H9 (cell line): ENCODE measurements at regions not wholly inside any gene's neighbourhood (a gene's known extent, or its start where the extent isn't known, plus 50 kb on each side); places are given as distances from the start of the nearest gene placed in this dataset.

Experiments used
- DNase-seq: peaks from one replicate; pipeline ENCODE4 v3.0.0-alpha.2; 2017
- H2AFZ ChIP-seq: one replicate; pipeline ENCODE4 v1.6.1; 2013; ENCODE audit warnings: mild to moderate bottlenecking, low read length, control low read depth, moderate library complexity
- H2AK5ac ChIP-seq: 2 replicates; pipeline ENCODE4 v1.6.1; 2013; ENCODE audit warnings: low read length, control low read depth, mixed read lengths; ENCODE audit not compliant: insufficient read length
- H2BK120ac ChIP-seq: one replicate; pipeline ENCODE4 v1.6.1; 2013; ENCODE audit warnings: low read depth, mild to moderate bottlenecking, low read length, control low read depth, inconsistent platforms; ENCODE audit not compliant: poor library complexity, severe bottlenecking
- H2BK12ac ChIP-seq: 2 replicates; pipeline ENCODE4 v1.6.1; 2013; ENCODE audit warnings: low read length, control low read depth, mixed read lengths, low read depth; ENCODE audit not compliant: insufficient read length
- H2BK15ac ChIP-seq: 2 replicates; pipeline ENCODE4 v1.6.1; 2013; ENCODE audit warnings: low read depth, low read length, control low read depth
- H2BK20ac ChIP-seq: one replicate; pipeline ENCODE4 v1.6.1; 2013; ENCODE audit warnings: low read depth, mild to moderate bottlenecking, low read length, control low read depth, inconsistent platforms; ENCODE audit not compliant: poor library complexity, severe bottlenecking
- H2BK5ac ChIP-seq: 2 replicates; pipeline ENCODE4 v1.6.1; 2013; ENCODE audit warnings: low read length, control low read depth, mixed read lengths; ENCODE audit not compliant: insufficient read length
- H3K14ac ChIP-seq: 2 replicates; pipeline ENCODE4 v1.6.1; 2013; ENCODE audit warnings: low read length, control low read depth; ENCODE audit not compliant: insufficient read depth
- H3K18ac ChIP-seq: 2 replicates; pipeline ENCODE4 v1.6.1; 2013; ENCODE audit warnings: low read depth, mild to moderate bottlenecking, mixed read lengths, low read length, control low read depth; ENCODE audit not compliant: insufficient read length
- H3K23ac ChIP-seq: 2 replicates; pipeline ENCODE4 v1.6.1; 2013; ENCODE audit warnings: low read length, control low read depth, mixed read lengths, low read depth; ENCODE audit not compliant: insufficient read length
- H3K23me2 ChIP-seq: 2 replicates; pipeline ENCODE4 v1.6.1; 2013; ENCODE audit warnings: low read depth, mild to moderate bottlenecking, mixed read lengths, low read length, control low read depth; ENCODE audit not compliant: insufficient read length, poor library complexity, severe bottlenecking
- H3K27ac ChIP-seq: 2 replicates; pipeline ENCODE4 v1.5.1; 2013; ENCODE audit warnings: low read length, control low read depth, mixed read lengths, low read depth; ENCODE audit not compliant: insufficient read length
- H3K27me3 ChIP-seq: 2 replicates; pipeline ENCODE4 v1.6.1; 2013; ENCODE audit warnings: low read length, control low read depth, inconsistent platforms; ENCODE audit not compliant: insufficient read depth
- H3K4ac ChIP-seq: 2 replicates; pipeline ENCODE4 v1.6.1; 2013; ENCODE audit warnings: low read depth, mild to moderate bottlenecking, control low read depth, inconsistent platforms, low read length, moderate library complexity
- H3K4me1 ChIP-seq: 2 replicates; pipeline ENCODE4 v1.6.1; 2013; ENCODE audit warnings: low read length, control low read depth, inconsistent platforms; ENCODE audit not compliant: insufficient read depth
- H3K4me2 ChIP-seq: 2 replicates; pipeline ENCODE4 v1.6.1; 2013; ENCODE audit warnings: low read length, control low read depth, mixed read lengths; ENCODE audit not compliant: insufficient read length, insufficient read depth
- H3K56ac ChIP-seq: 2 replicates; pipeline ENCODE4 v1.6.1; 2013; ENCODE audit warnings: low read depth, mild to moderate bottlenecking, mixed read lengths, low read length, control low read depth; ENCODE audit not compliant: insufficient read length
- H3K79me1 ChIP-seq: 2 replicates; pipeline ENCODE4 v1.6.1; 2013; ENCODE audit warnings: low read depth, mild to moderate bottlenecking, moderate library complexity, low read length, control low read depth, inconsistent platforms; ENCODE audit not compliant: insufficient read depth, poor library complexity, severe bottlenecking
- H3K79me2 ChIP-seq: 2 replicates; pipeline ENCODE4 v1.6.1; 2013; ENCODE audit warnings: low read length, control low read depth, inconsistent platforms; ENCODE audit not compliant: insufficient read depth
- H3K9ac ChIP-seq: 2 replicates; pipeline ENCODE4 v1.6.1; 2013; ENCODE audit warnings: low read length, control low read depth, mixed read lengths; ENCODE audit not compliant: insufficient read length; ENCODE audit errors: extremely low read depth
- H3K9me3 ChIP-seq: one replicate; pipeline ENCODE4 v1.6.1; 2013; ENCODE audit warnings: low read depth, low read length, inconsistent platforms; ENCODE audit not compliant: control insufficient read depth
- H3T11ph ChIP-seq: one replicate; pipeline ENCODE4 v1.6.1; 2013; ENCODE audit warnings: mild to moderate bottlenecking, low read length, control low read depth, inconsistent platforms
- H4K20me1 ChIP-seq: one replicate; pipeline ENCODE4 v1.6.1; 2013; ENCODE audit not compliant: control insufficient read depth, insufficient read length, insufficient read depth
- H4K5ac ChIP-seq: 2 replicates; pipeline ENCODE4 v1.6.1; 2013; ENCODE audit warnings: low read depth, mild to moderate bottlenecking, mixed read lengths, low read length, control low read depth; ENCODE audit not compliant: insufficient read length
- H4K8ac ChIP-seq: replicated peaks from 2 replicates; pipeline ENCODE4 v1.6.1; 2013; ENCODE audit warnings: low read length, control low read depth, mixed read lengths, low read depth; ENCODE audit not compliant: insufficient read length
- H4K91ac ChIP-seq: 2 replicates; pipeline ENCODE4 v1.6.1; 2013; ENCODE audit warnings: low read depth, mild to moderate bottlenecking, moderate library complexity, mixed read lengths, low read length, control low read depth; ENCODE audit not compliant: insufficient read length
- H3K27ac Mint-ChIP-seq, 3 experiments: 2 replicates in 2 of 3; 3 replicates in 1 of 3; pipeline ENCODE4 v1.8.0; 2020 to 2021; ENCODE audit warnings: mixed read lengths in 3 of 3, mild to moderate bottlenecking in 1 of 3, moderate library complexity in 1 of 3
- H3K27me3 Mint-ChIP-seq: 2 replicates; pipeline ENCODE4 v1.8.0; 2021; ENCODE audit warnings: low read depth, mild to moderate bottlenecking, moderate library complexity, mixed read lengths
- H3K36me3 Mint-ChIP-seq, 3 experiments: 2 replicates in 2 of 3; 3 replicates in 1 of 3; pipeline ENCODE4 v1.8.0; 2020 to 2021; ENCODE audit warnings: low read depth in 3 of 3, mixed read lengths in 3 of 3; ENCODE audit not compliant: insufficient read depth in 1 of 3
- H3K4me1 Mint-ChIP-seq, 2 experiments: 2 replicates each; pipeline ENCODE4 v1.8.0; 2020; ENCODE audit warnings: mixed read lengths in 2 of 2
- H3K4me3 Mint-ChIP-seq, 2 experiments: 2 replicates in 1 of 2; 3 replicates in 1 of 2; pipeline ENCODE4 v1.8.0; 2020 to 2021; ENCODE audit warnings: mild to moderate bottlenecking in 2 of 2, mixed read lengths in 2 of 2, moderate library complexity in 1 of 2
- H3K9me3 Mint-ChIP-seq, 2 experiments: 2 replicates in 1 of 2; 3 replicates in 1 of 2; pipeline ENCODE4 v1.8.0; 2020; ENCODE audit warnings: mild to moderate bottlenecking in 2 of 2, mixed read lengths in 2 of 2, moderate library complexity in 1 of 2
- CTCF ChIP-seq: fragments of 200-600 bp; sonication (generic); conservative IDR thresholded peaks from 3 replicates; pipeline ENCODE4 v1.8.0; 2021; ENCODE audit warnings: antibody characterized with exemption, mild to moderate bottlenecking
- WGBS: extraction: QIAGEN DNeasy Blood & Tissue Kit; methylation state at CpG from one replicate; pipeline ENCODE4 v1.1.7; 2013; ENCODE audit warnings: missing lambda C conversion rate, low lambda C conversion rate, mixed read lengths; ENCODE audit not compliant: insufficient read length; ENCODE audit errors: extremely low coverage; 5-methylcytosine and 5-hydroxymethylcytosine counted together

GRCh38 chr4:167730769-167731168 is 361.6 kb upstream of the ANXA10 start:
- Histone ChIP-seq H3K4ac (no peak overlapping the region), H2AK5ac (no peak overlapping the region), H4K20me1 (no peaks in the 10 kb centered on the region), H2BK120ac (no peak overlapping the region), H3K56ac (no peak overlapping the region), H4K8ac (no peak overlapping the region), H3K9ac (no peak overlapping the region), H3K23me2 (no peaks in the 10 kb centered on the region), H3K27me3 (no peaks in the 10 kb centered on the region), H3K27ac (no peak overlapping the region), H3K9me3 (peaks cover 15% of the 10 kb centered on the region), H3K79me1 (no peaks in the 10 kb centered on the region), H3K18ac (no peak overlapping the region), H3K79me2 (no peaks in the 10 kb centered on the region), H3K4me2 (no peak overlapping the region), H2BK20ac (no peak overlapping the region), H4K91ac (no peak overlapping the region), H2BK5ac (no peak overlapping the region), H3T11ph (no peak overlapping the region), H2BK12ac (no peak overlapping the region), H3K23ac (no peak overlapping the region), H4K5ac (no peak overlapping the region), H3K4me1 (no peaks in the 10 kb centered on the region), H2BK15ac (no peak overlapping the region), H2AFZ (no peak overlapping the region), H3K14ac (no peak overlapping the region)
- peaks cover 37 to 48% of the 10 kb centered on the region in 2 experiments for H3K9me3 Mint-ChIP-seq
- no peaks in the 10 kb centered on the region for H3K27me3 Mint-ChIP-seq
- H3K4me3 Mint-ChIP-seq, result no peak overlapping the region
- no peak for TF ChIP-seq CTCF
- no peaks in the 10 kb centered on the region for H3K4me1 Mint-ChIP-seq
- peaks cover 25 to 35% (median 28%) of the 10 kb centered on the region in 3 experiments for H3K36me3 Mint-ChIP-seq
- DNase-seq, result no peak
- H3K27ac Mint-ChIP-seq, result no peak overlapping the region
- no CpG with 5 or more reads among the region's 2 CpGs for WGBS
